Endothelial cell (in vitro differentiated cells): ENCODE measurements at regions not wholly inside any gene's neighbourhood (a gene's known extent, or its start where the extent isn't known, plus 50 kb on each side); places are given as distances from the start of the nearest gene placed in this dataset.

Experiments
- DNase-seq: peaks from one replicate; pipeline ENCODE4 v3.0.0; 2021; ENCODE audit warnings: low spot score
- H3K27ac Mint-ChIP-seq: one replicate; pipeline ENCODE4 v1.8.0; 2021; ENCODE audit warnings: mixed read lengths, inconsistent platforms; ENCODE audit not compliant: unreplicated experiment
- H3K27me3 Mint-ChIP-seq: one replicate; pipeline ENCODE4 v1.8.0; 2021; ENCODE audit warnings: mild to moderate bottlenecking, moderate library complexity, mixed read lengths, inconsistent platforms; ENCODE audit not compliant: unreplicated experiment
- H3K36me3 Mint-ChIP-seq: one replicate; pipeline ENCODE4 v1.8.0; 2021; ENCODE audit warnings: mild to moderate bottlenecking, low read depth, mixed read lengths, inconsistent platforms; ENCODE audit not compliant: unreplicated experiment
- H3K4me1 Mint-ChIP-seq: one replicate; pipeline ENCODE4 v1.8.0; 2021; ENCODE audit warnings: mild to moderate bottlenecking, mixed read lengths, inconsistent platforms; ENCODE audit not compliant: unreplicated experiment
- H3K4me3 Mint-ChIP-seq: one replicate; pipeline ENCODE4 v1.8.0; 2021; ENCODE audit warnings: mild to moderate bottlenecking, mixed read lengths, inconsistent platforms; ENCODE audit not compliant: unreplicated experiment
- H3K9me3 Mint-ChIP-seq: one replicate; pipeline ENCODE4 v1.8.0; 2021; ENCODE audit warnings: mixed read lengths, inconsistent platforms; ENCODE audit not compliant: unreplicated experiment
- CTCF ChIP-seq: fragments of 200-600 bp; sonication (generic); IDR thresholded peaks from one replicate; pipeline ENCODE4 v1.5.0; 2021; ENCODE audit warnings: antibody characterized with exemption; ENCODE audit not compliant: unreplicated experiment

- H3K4me3 Mint-ChIP-seq = no peak overlapping the region
- H3K36me3 Mint-ChIP-seq = no peaks in the 10 kb centered on the region
- H3K27ac Mint-ChIP-seq = no peak overlapping the region
- H3K27me3 Mint-ChIP-seq = peaks cover 4% of the 10 kb centered on the region
- no peak for TF ChIP-seq CTCF
- no peaks in the 10 kb centered on the region for H3K4me1 Mint-ChIP-seq
- no peak for DNase-seq
- no peaks in the 10 kb centered on the region for H3K9me3 Mint-ChIP-seq
Measured at GRCh38 chr5:45062044-45062443, 253.3 kb downstream of the MRPS30 start.

GRCh38 chr5:45081082-45081481 lies 272.3 kb downstream of the MRPS30 start:
- Mint-ChIP-seq H3K9me3 (no peaks in the 10 kb centered on the region), H3K4me1 (no peaks in the 10 kb centered on the region), H3K4me3 (no peak overlapping the region), H3K27me3 (peaks cover 1% of the 10 kb centered on the region), H3K27ac (no peak overlapping the region), H3K36me3 (no peaks in the 10 kb centered on the region)
- TF ChIP-seq CTCF = no peak
- DNase-seq = no peak

GRCh38 chr5:45089870-45090269 lies 281.1 kb downstream of the MRPS30 start:
- no peaks in the 10 kb centered on the region for H3K9me3 Mint-ChIP-seq
- no peaks in the 10 kb centered on the region for H3K27me3 Mint-ChIP-seq
- peaks cover 8% of the 10 kb centered on the region for H3K4me1 Mint-ChIP-seq
- no peak for TF ChIP-seq CTCF
- no peaks in the 10 kb centered on the region for H3K36me3 Mint-ChIP-seq
- DNase-seq = no peak
- no peak overlapping the region for H3K4me3 Mint-ChIP-seq
- H3K27ac Mint-ChIP-seq = no peak overlapping the region

- H3K4me1 Mint-ChIP-seq = peaks cover 8% of the 10 kb centered on the region
- no peaks in the 10 kb centered on the region for H3K36me3 Mint-ChIP-seq
- H3K4me3 Mint-ChIP-seq = no peak overlapping the region
- no peaks in the 10 kb centered on the region for H3K9me3 Mint-ChIP-seq
- no peak for TF ChIP-seq CTCF
- no peaks in the 10 kb centered on the region for H3K27me3 Mint-ChIP-seq
- DNase-seq = no peak
- no peak overlapping the region for H3K27ac Mint-ChIP-seq
Measured at GRCh38 chr5:45093377-45093776, 284.6 kb downstream of the MRPS30 start.

GRCh38 chr5:45094876-45095440 lies 286.2 kb downstream of the MRPS30 start:
- no peak for DNase-seq
- no peak overlapping the region for H3K27ac Mint-ChIP-seq
- no peak overlapping the region for H3K4me3 Mint-ChIP-seq

More at GRCh38 chr5:45094876-45095440, 286.2 kb downstream of the MRPS30 start:
- peaks cover 3% of the 10 kb centered on the region for H3K4me1 Mint-ChIP-seq
- no peaks in the 10 kb centered on the region for H3K9me3 Mint-ChIP-seq
- H3K27me3 Mint-ChIP-seq = no peaks in the 10 kb centered on the region
- no peak for TF ChIP-seq CTCF
- no peaks in the 10 kb centered on the region for H3K36me3 Mint-ChIP-seq
